T-cell (primary cell): ENCODE measurements at regions not wholly inside any gene's neighbourhood (a gene's known extent, or its start where the extent isn't known, plus 50 kb on each side); places are given as distances from the start of the nearest gene placed in this dataset.

Experiments used
- ATAC-seq, 4 experiments: fragments of 200-7000 bp in 3 of 4; fragments of 150-1000 bp in 1 of 4; cut with Tn5 transposase; replicated peaks in 1 of 4; 1 replicate in 3 of 4; 2 replicates in 1 of 4; pipeline ENCODE4 v1.10.0; 2021; ENCODE audit warnings: moderate library complexity in 3 of 4, mild to moderate bottlenecking in 2 of 4, moderate number of reproducible peaks in 1 of 4
- CTCF ChIA-PET, 2 donors: fragments of 300-600 bp; sonication (Branson Sonifier 250); formaldehyde crosslinking; loops; one replicate each; lab custom pipeline; 2022; ENCODE audit warnings: antibody characterized with exemption in 2 of 2; lab: Charles Lee
- POLR2A ChIA-PET, 2 donors: fragments of 300-600 bp; sonication (Branson Sonifier 250); formaldehyde crosslinking; loops; one replicate each; lab custom pipeline; 2022; ENCODE audit warnings: antibody characterized with exemption in 2 of 2; lab: Charles Lee
- DNase-seq, 35 experiments: peaks; one replicate each; pipeline versions ENCODE4 v3.0.0 to v3.0.0-alpha.2; 2013 to 2023
- H3K27ac ChIP-seq: one replicate; pipeline ENCODE4 v1.5.1; 2013; ENCODE audit warnings: low read length
- H3K27me3 ChIP-seq, 2 experiments: replicated peaks in 1 of 2; 1 replicate in 1 of 2; 2 replicates in 1 of 2; pipeline versions ENCODE4 v1.6.1 to v1.7.0; 2013; ENCODE audit warnings: low read length in 1 of 2, mixed read lengths in 1 of 2; ENCODE audit not compliant: control insufficient read depth in 2 of 2, insufficient read depth in 2 of 2; ENCODE audit errors: extremely low read depth in 1 of 2
- H3K36me3 ChIP-seq, 2 donors: 1 replicate in 1 of 2; 2 replicates in 1 of 2; pipeline versions ENCODE4 v1.6.1 to v1.7.0; 2013; ENCODE audit warnings: low read length in 1 of 2; ENCODE audit not compliant: control insufficient read depth in 2 of 2, insufficient read depth in 1 of 2; ENCODE audit errors: extremely low read depth in 1 of 2
- H3K4me1 ChIP-seq, 2 experiments: 1 replicate in 1 of 2; 2 replicates in 1 of 2; pipeline versions ENCODE4 v1.6.1 to v1.7.0; 2013; ENCODE audit warnings: low read length in 2 of 2, mixed read lengths in 1 of 2; ENCODE audit not compliant: insufficient read depth in 2 of 2, control insufficient read depth in 1 of 2; ENCODE audit errors: extremely low read depth in 1 of 2
- H3K4me3 ChIP-seq, 2 donors: 1 replicate in 1 of 2; 2 replicates in 1 of 2; pipeline versions ENCODE4 v1.5.1 to v1.7.0; 2013; ENCODE audit warnings: mild to moderate bottlenecking in 2 of 2, low read length in 1 of 2, moderate library complexity in 1 of 2; ENCODE audit not compliant: control insufficient read depth in 1 of 2; ENCODE audit errors: extremely low read depth in 1 of 2
- H3K9me3 ChIP-seq: 2 replicates; pipeline ENCODE4 v1.7.0; 2013
- H3K27ac Mint-ChIP-seq, 2 donors: one replicate each; pipeline ENCODE4 v1.8.0; 2020 to 2021; ENCODE audit warnings: mild to moderate bottlenecking in 2 of 2, mixed read lengths in 2 of 2
- H3K27me3 Mint-ChIP-seq, 2 donors: one replicate each; pipeline ENCODE4 v1.8.0; 2021 to 2022; ENCODE audit warnings: mixed read lengths in 2 of 2
- H3K36me3 Mint-ChIP-seq: one replicate; pipeline ENCODE4 v1.8.0; 2021; ENCODE audit warnings: mixed read lengths
- H3K4me1 Mint-ChIP-seq, 3 donors: one replicate each; pipeline ENCODE4 v1.8.0; 2020 to 2022; ENCODE audit warnings: mixed read lengths in 3 of 3, mild to moderate bottlenecking in 1 of 3
- H3K4me3 Mint-ChIP-seq, 3 donors: one replicate each; pipeline ENCODE4 v1.8.0; 2020 to 2022; ENCODE audit warnings: mild to moderate bottlenecking in 3 of 3, mixed read lengths in 3 of 3, moderate library complexity in 3 of 3
- H3K9me3 Mint-ChIP-seq, 3 donors: one replicate each; pipeline ENCODE4 v1.8.0; 2020 to 2022; ENCODE audit warnings: mixed read lengths in 3 of 3
- WGBS: methylation state at CpG from one replicate; pipeline ENCODE4 v1.1.5; 2013; ENCODE audit warnings: missing lambda C conversion rate; ENCODE audit not compliant: insufficient coverage; 5-methylcytosine and 5-hydroxymethylcytosine counted together

DNA sequence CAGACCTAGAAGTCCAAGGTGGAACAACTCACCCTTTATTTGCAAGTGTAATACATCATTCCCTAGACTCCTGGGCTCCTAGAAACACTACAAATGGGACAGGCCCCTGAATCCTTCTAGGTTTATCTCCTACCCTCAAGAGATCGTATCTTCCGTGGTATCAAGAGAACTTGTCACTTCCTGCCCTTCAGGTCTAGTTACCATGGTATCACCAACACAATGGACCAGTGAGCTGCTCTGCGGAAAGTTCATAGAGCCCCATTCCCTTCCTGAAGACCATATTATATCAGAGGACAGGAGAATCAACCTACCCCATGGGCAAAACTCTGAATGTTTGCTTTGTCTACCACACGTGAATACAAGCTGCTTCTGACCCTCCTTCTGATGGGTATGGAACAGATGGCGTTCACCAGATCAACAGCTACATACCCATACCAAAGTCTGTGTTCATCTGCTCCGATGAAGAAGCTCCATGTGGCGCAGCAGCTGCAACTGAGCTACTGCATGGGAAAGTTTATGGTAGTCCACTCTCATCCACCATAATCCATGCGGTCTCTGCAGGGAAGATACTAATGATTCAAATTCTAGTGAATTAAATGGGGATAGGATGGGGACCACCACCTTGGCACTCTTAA lies 84.6 kb upstream of the KLF13 start:
- DNase-seq (peak in 13 of 35 experiments; percentile 17 to 76 (median 31)), ATAC-seq (peak; percentile 84 to 99 (median 92))
- Histone ChIP-seq H3K27me3 (peaks cover 0 to 8% of the 10 kb centered on the region in 2 experiments), H3K9me3 (no peaks in the 10 kb centered on the region), H3K4me1 (peaks cover 13 to 26% of the 10 kb centered on the region in 2 experiments), H3K36me3 (no peaks in the 10 kb centered on the region), H3K4me3 (no peak overlapping the region), H3K27ac (peak overlapping the region; percentile 34)
- 14% methylated on average over 4 of the region's 8 CpGs for WGBS
- Mint-ChIP-seq H3K27me3 (no peaks in the 10 kb centered on the region), H3K36me3 (no peaks in the 10 kb centered on the region), H3K9me3 (no peaks in the 10 kb centered on the region), H3K4me3 (peak overlapping the region in 1 of 3 donors; percentile 16), H3K4me1 (peaks cover 30 to 37% (median 35%) of the 10 kb centered on the region in 3 donors), H3K27ac (peak overlapping the region; percentile 87 to 90)
- ChIA-PET CTCF (interaction anchor here in 1 of 2 donors (0.7 to 1.2 kb wide), 2 partner anchors 27 to 247 kb away, joined by 4 to 5 read pairs; no protein-coding TSS in a partner anchor), POLR2A (interaction anchor here in 1 of 2 donors (0.7 kb wide), 3 partner anchors 61 to 1426 kb away, joined by 4 to 7 read pairs (median 4); no protein-coding TSS in a partner anchor)

DNA sequence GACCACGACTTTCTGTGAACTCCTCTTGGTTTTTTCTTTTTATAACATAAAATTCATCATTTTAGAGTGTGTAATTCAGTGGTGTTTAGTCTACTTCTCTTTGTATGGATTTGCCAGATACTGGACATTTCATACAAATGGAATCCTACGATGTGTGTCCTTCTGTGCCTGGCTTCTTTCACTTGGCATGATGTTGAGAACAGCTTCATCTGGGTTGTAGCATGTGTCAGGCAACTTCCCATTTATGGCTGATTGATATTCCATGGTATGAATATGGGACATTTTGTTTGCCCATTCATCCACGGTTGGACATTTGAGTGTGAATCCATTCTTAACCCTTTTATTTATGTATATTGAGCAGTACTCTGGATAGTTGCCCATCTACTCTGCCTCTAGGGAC lies 82.7 kb upstream of the KLF13 start:
- Mint-ChIP-seq H3K27me3 (no peaks in the 10 kb centered on the region), H3K4me3 (no peak overlapping the region), H3K4me1 (peaks cover 24 to 35% (median 32%) of the 10 kb centered on the region in 3 donors), H3K27ac (no peak overlapping the region), H3K9me3 (no peaks in the 10 kb centered on the region), H3K36me3 (no peaks in the 10 kb centered on the region)
- H3K9me3 ChIP-seq, result no peaks in the 10 kb centered on the region
- DNase-seq, result no peak
- H3K4me3 ChIP-seq, result no peak overlapping the region
- no peak overlapping the region for H3K27ac ChIP-seq
- ChIA-PET CTCF (no interaction called here), POLR2A (interaction anchor here in 1 of 2 donors (0.6 kb wide), 1 partner anchor 51 kb away, joined by 4 read pairs; no protein-coding TSS in a partner anchor)
- H3K27me3 ChIP-seq, result peaks cover 0 to 23% of the 10 kb centered on the region in 2 experiments
- ATAC-seq, result no peak
- no CpG with 5 or more reads among the region's 3 CpGs for WGBS
- no peaks in the 10 kb centered on the region for H3K36me3 ChIP-seq
- peaks cover 11 to 25% of the 10 kb centered on the region in 2 experiments for H3K4me1 ChIP-seq

DNA sequence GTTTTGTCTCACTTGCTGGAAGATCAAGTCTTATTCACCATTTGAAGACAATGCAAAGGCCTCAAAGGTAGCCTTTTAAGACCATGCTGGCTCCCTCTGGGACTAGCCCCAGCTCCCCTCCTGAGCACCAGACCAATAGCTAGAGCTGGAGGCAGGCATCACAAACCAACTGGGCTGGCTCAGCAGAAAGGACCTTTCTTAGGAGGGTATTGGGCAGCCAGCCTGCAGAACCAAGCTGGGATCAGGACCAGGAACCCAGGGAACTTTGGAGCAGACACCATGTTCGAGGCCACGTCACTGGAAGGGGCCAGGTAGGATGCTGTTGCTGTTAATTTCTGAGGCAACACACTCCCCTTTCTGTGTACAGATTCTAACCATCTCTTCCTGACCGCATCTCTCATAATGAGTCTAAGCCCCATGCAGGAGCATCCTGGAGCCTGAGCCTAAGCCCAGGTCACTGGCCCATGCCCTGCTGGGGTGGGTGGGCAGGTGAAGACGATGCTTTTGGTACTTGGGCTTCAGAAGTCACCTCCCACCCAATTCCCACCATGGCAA lies 81.4 kb upstream of the KLF13 start:
- DNase-seq (no peak), ATAC-seq (no peak)
- no CpG with 5 or more reads among the region's 4 CpGs for WGBS
- H3K27me3 Mint-ChIP-seq, result no peaks in the 10 kb centered on the region
- H3K36me3 Mint-ChIP-seq, result no peaks in the 10 kb centered on the region
- ChIA-PET CTCF (interaction anchor here in 1 of 2 donors (1.0 kb wide), 1 partner anchor 244 kb away, joined by 3 read pairs; no protein-coding TSS in a partner anchor), POLR2A (interaction anchor here in 1 of 2 donors (0.6 kb wide), 1 partner anchor 219 kb away, joined by 3 read pairs; no protein-coding TSS in a partner anchor)
- H3K4me3 Mint-ChIP-seq, result no peak overlapping the region
- H3K4me3 ChIP-seq, result no peak overlapping the region
- H3K9me3 Mint-ChIP-seq, result no peaks in the 10 kb centered on the region
- no peak overlapping the region for H3K27ac Mint-ChIP-seq
- H3K4me1 Mint-ChIP-seq, result peaks cover 16 to 26% (median 23%) of the 10 kb centered on the region in 3 donors
- H3K27ac ChIP-seq, result no peak overlapping the region
- H3K9me3 ChIP-seq, result no peaks in the 10 kb centered on the region
- no peaks in the 10 kb centered on the region for H3K36me3 ChIP-seq
- H3K4me1 ChIP-seq, result peaks cover 8 to 18% of the 10 kb centered on the region in 2 experiments
- peaks cover 0 to 25% of the 10 kb centered on the region in 2 experiments for H3K27me3 ChIP-seq

DNA sequence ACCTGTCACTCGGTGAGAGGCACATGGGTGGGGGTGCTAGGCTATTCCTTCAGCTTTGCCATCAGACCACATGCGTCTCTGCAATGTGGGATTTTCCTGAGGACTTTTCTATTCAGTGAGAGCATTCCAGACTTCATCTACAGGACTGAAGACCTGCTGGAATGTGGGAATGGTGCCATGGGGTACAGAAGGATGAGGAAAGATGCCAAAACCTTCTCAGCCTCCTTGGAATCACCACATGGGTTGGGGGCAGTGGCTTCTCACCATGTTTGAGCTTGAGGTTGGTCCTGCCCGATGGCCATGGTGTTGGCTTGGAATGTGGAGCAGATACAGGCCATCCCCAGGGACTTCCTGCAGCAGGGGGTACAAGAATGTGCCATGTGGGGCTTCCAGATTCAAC lies 80.9 kb upstream of the KLF13 start:
- 94% methylated on average over 2 of the region's 3 CpGs for WGBS
- Mint-ChIP-seq H3K4me3 (no peak overlapping the region), H3K27me3 (no peaks in the 10 kb centered on the region), H3K9me3 (no peaks in the 10 kb centered on the region), H3K4me1 (peaks cover 14 to 26% (median 20%) of the 10 kb centered on the region in 3 donors), H3K27ac (no peak overlapping the region), H3K36me3 (no peaks in the 10 kb centered on the region)
- Histone ChIP-seq H3K9me3 (no peaks in the 10 kb centered on the region), H3K4me3 (no peak overlapping the region), H3K27me3 (peaks cover 0 to 26% of the 10 kb centered on the region in 2 experiments), H3K36me3 (no peaks in the 10 kb centered on the region), H3K27ac (no peak overlapping the region), H3K4me1 (peaks cover 8 to 18% of the 10 kb centered on the region in 2 experiments)
- no peak for DNase-seq
- POLR2A ChIA-PET, result no interaction called here
- ATAC-seq, result no peak
- CTCF ChIA-PET, result interaction anchor here in 1 of 2 donors (1.0 kb wide), 1 partner anchor 243 kb away, joined by 3 read pairs; no protein-coding TSS in a partner anchor

DNA sequence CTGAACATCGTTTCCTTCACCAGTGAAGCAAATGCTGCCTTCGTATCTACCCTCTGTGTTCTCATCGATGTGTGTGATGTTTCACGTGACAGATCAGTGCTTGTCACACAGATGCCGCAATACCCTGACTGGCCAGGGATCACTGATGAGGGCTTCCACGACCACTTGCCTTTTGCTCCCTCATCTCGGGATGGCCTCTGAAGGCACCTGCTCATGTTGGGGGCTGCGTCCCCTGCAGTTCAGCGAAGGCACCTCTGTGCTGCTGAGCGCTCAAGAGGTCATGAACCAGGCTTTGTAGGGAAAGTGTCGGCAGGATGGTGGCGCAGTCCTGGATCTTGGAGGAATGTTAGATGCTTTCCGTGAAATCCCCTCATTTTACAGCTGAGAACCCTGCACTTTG lies 79.2 kb upstream of the KLF13 start:
- H3K9me3 ChIP-seq, result no peaks in the 10 kb centered on the region
- no peak for DNase-seq
- no peak for ATAC-seq
- H3K4me3 Mint-ChIP-seq, result no peak overlapping the region
- H3K27me3 Mint-ChIP-seq, result no peaks in the 10 kb centered on the region
- CTCF ChIA-PET, result interaction anchor here in 1 of 2 donors (0.5 kb wide), 1 partner anchor 56 kb away, joined by 3 read pairs; no protein-coding TSS in a partner anchor
- H3K4me3 ChIP-seq, result no peak overlapping the region
- no peak overlapping the region for H3K27ac Mint-ChIP-seq
- H3K36me3 ChIP-seq, result no peaks in the 10 kb centered on the region
- peaks cover 0 to 13% (median 6%) of the 10 kb centered on the region in 3 donors for H3K4me1 Mint-ChIP-seq
- no peaks in the 10 kb centered on the region for H3K9me3 Mint-ChIP-seq
- no peak overlapping the region for H3K27ac ChIP-seq
- 89% methylated on average over 8 of the region's 13 CpGs for WGBS
- H3K27me3 ChIP-seq, result peaks cover 0 to 34% of the 10 kb centered on the region in 2 experiments
- peaks cover 0 to 2% of the 10 kb centered on the region in 2 experiments for H3K4me1 ChIP-seq
- POLR2A ChIA-PET, result no interaction called here
- no peaks in the 10 kb centered on the region for H3K36me3 Mint-ChIP-seq

DNA sequence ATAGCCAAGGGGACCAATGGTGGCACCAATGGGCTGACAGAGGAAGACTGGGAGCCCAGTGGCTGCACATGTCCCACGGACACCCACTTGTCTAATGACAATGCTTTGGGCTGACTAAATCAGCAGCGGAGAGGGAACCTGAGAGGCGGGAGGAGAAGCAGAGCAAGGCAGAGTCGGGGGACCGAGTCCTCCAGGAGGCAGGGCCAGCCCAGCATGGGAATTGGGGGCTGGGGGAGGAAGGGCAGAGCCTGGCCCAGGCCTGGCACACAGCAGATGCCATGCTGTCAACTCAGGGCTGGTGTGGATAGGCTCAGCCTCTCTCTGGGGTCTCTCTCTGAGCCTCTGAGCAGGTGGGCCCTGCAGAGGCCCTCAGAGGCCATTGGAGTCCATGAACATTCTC lies 78.4 kb upstream of the KLF13 start:
- DNase-seq, result no peak
- Histone ChIP-seq H3K27me3 (peaks cover 0 to 34% of the 10 kb centered on the region in 2 experiments), H3K4me3 (no peak overlapping the region), H3K4me1 (no peaks in the 10 kb centered on the region), H3K36me3 (no peaks in the 10 kb centered on the region), H3K27ac (no peak overlapping the region), H3K9me3 (no peaks in the 10 kb centered on the region)
- ChIA-PET POLR2A (no interaction called here), CTCF (no interaction called here)
- Mint-ChIP-seq H3K36me3 (no peaks in the 10 kb centered on the region), H3K4me1 (peaks cover 0 to 12% (median 5%) of the 10 kb centered on the region in 3 donors), H3K27me3 (no peaks in the 10 kb centered on the region), H3K9me3 (no peaks in the 10 kb centered on the region), H3K4me3 (no peak overlapping the region), H3K27ac (peak overlapping the region in 1 of 2 donors; percentile 64)
- 92% methylated on average over 5 of the region's 5 CpGs for WGBS
- ATAC-seq, result no peak
